ENCODE measurements at regions not wholly inside any gene's neighbourhood (a gene's known extent, or its start where the extent isn't known, plus 50 kb on each side); places are given as distances from the start of the nearest gene placed in this dataset.

- no peaks in the 10 kb centered on the region for H3K36me3 ChIP-seq (replicated peaks in 1 of 2; ENCODE audit: control insufficient read depth in 1 of 2, insufficient read depth in 2 of 2, low read length in 2 of 2)
- H3K4me2 ChIP-seq (ENCODE audit: low read depth, low read length): no peak overlapping the region
- POLR2A ChIA-PET: no interaction called here
- WGBS (ENCODE audit: low lambda C conversion rate): 0% methylated on average over 3 of the region's 3 CpGs
- intact Hi-C loops (cut with micrococcal nuclease; ENCODE audit: unreplicated experiment) (no loop called here), in situ Hi-C loops (cut with HindIII; ENCODE audit: extremely low pct_ligation_motif_present, low pct_unique_long_range_greater_than_20kb) (no loop called here)
- no peak overlapping the region for H3K27ac ChIP-seq (ENCODE audit: extremely low read length, insufficient read depth, low read length)
- H3K79me2 ChIP-seq (ENCODE audit: insufficient read depth, low read length): no peaks in the 10 kb centered on the region
- CTCF ChIA-PET (ENCODE audit: low intra/inter-chr PET ratio, low total read pairs): no interaction called here
- ATAC-seq (no peak), FAIRE-seq (no peak), DNase-seq (ENCODE audit: low spot score) (no peak)
- H3K4me3 ChIP-seq (replicated peaks in 1 of 3; ENCODE audit: insufficient read depth in 1 of 3, low read depth in 2 of 3, low read length in 3 of 3): no peak overlapping the region
- no peak overlapping the region for H3K9ac ChIP-seq (ENCODE audit: insufficient read depth, low read depth, low read length)
- BruUV-seq (replicated peaks): no TSS peak
- no peak for TF ChIP-seq FUBP1 (CRISPR knock-in tag; IDR thresholded peaks at IDR 0.05; ENCODE audit: borderline replicate concordance)
- no peak for TF ChIP-seq KAT8 (CRISPR knock-in tag; IDR thresholded peaks at IDR 0.05)
- no peak for TF ChIP-seq NKX3-1 (CRISPR knock-in tag; IDR thresholded peaks at IDR 0.05)
- TF ChIP-seq SOX13 (IDR thresholded peaks at IDR 0.05): no peak
- no peak for TF ChIP-seq SOX13 (CRISPR knock-in tag; conservative IDR thresholded peaks at IDR 0.05 in 1 of 2, IDR thresholded peaks at IDR 0.05 in 1 of 2)
- H3K9me3 ChIP-seq (ENCODE audit: low read length): no peaks in the 10 kb centered on the region
- H2AFZ ChIP-seq (ENCODE audit: low read length): no peak overlapping the region
- H3K27me3 ChIP-seq (ENCODE audit: control insufficient read depth in 1 of 2, insufficient read depth in 2 of 2, low read length in 2 of 2): no peaks in the 10 kb centered on the region
- H3K4me1 ChIP-seq (ENCODE audit: insufficient read depth, low read length): no peaks in the 10 kb centered on the region
- no peaks in the 10 kb centered on the region for H4K20me1 ChIP-seq (ENCODE audit: insufficient read depth, low read length)
These were observed 1333.1 kb upstream of the TENM4 start for GRCh38 chr11:80773919-80774318.

- FAIRE-seq (no peak), ATAC-seq (no peak), DNase-seq (ENCODE audit: low spot score) (no peak)
- Histone ChIP-seq H2AFZ (ENCODE audit: low read length) (no peak overlapping the region), H3K4me3 (replicated peaks in 1 of 3; ENCODE audit: insufficient read depth in 1 of 3, low read depth in 2 of 3, low read length in 3 of 3) (no peak overlapping the region), H3K27ac (ENCODE audit: extremely low read length, insufficient read depth, low read length) (no peak overlapping the region), H4K20me1 (ENCODE audit: insufficient read depth, low read length) (no peaks in the 10 kb centered on the region), H3K4me1 (ENCODE audit: insufficient read depth, low read length) (no peaks in the 10 kb centered on the region), H3K9me3 (ENCODE audit: low read length) (no peaks in the 10 kb centered on the region), H3K4me2 (ENCODE audit: low read depth, low read length) (no peak overlapping the region), H3K27me3 (ENCODE audit: control insufficient read depth in 1 of 2, insufficient read depth in 2 of 2, low read length in 2 of 2) (no peaks in the 10 kb centered on the region), H3K36me3 (replicated peaks in 1 of 2; ENCODE audit: control insufficient read depth in 1 of 2, insufficient read depth in 2 of 2, low read length in 2 of 2) (no peaks in the 10 kb centered on the region), H3K9ac (ENCODE audit: insufficient read depth, low read depth, low read length) (no peak overlapping the region), H3K79me2 (ENCODE audit: insufficient read depth, low read length) (no peaks in the 10 kb centered on the region)
- no TSS peak for BruUV-seq (replicated peaks)
- ChIA-PET POLR2A (no interaction called here), CTCF (ENCODE audit: low intra/inter-chr PET ratio, low total read pairs) (no interaction called here)
- in situ Hi-C loops (cut with HindIII; ENCODE audit: extremely low pct_ligation_motif_present, low pct_unique_long_range_greater_than_20kb) (no loop called here), intact Hi-C loops (cut with micrococcal nuclease; ENCODE audit: unreplicated experiment) (no loop called here)
- TF ChIP-seq POLR2AphosphoS2 (IDR thresholded peaks at IDR 0.05; ENCODE audit: low read depth, low read length) (no peak), ZNF296 (CRISPR knock-in tag; conservative IDR thresholded peaks at IDR 0.05) (no peak), ZNF557 (CRISPR knock-in tag; IDR thresholded peaks at IDR 0.05) (no peak), THRA (CRISPR knock-in tag; IDR thresholded peaks at IDR 0.05; ENCODE audit: borderline replicate concordance) (no peak), ERF (CRISPR knock-in tag; IDR thresholded peaks at IDR 0.05) (no peak), CENPT (CRISPR knock-in tag; IDR thresholded peaks at IDR 0.05; ENCODE audit: low read depth) (no peak), ZNF326 (CRISPR knock-in tag; IDR thresholded peaks at IDR 0.05; ENCODE audit: borderline replicate concordance) (no peak), CBX1 (IDR thresholded peaks at IDR 0.05; ENCODE audit: low read depth) (no peak), ZNF530 (CRISPR knock-in tag; IDR thresholded peaks at IDR 0.05; ENCODE audit: low read depth) (no peak), ZNF263 (CRISPR knock-in tag; IDR thresholded peaks at IDR 0.05) (no peak), CHD4 (IDR thresholded peaks at IDR 0.05; ENCODE audit: borderline replicate concordance, low read length) (no peak)
- 2% methylated on average over 2 of the region's 2 CpGs for WGBS (ENCODE audit: low lambda C conversion rate)
These were observed 1330.2 kb upstream of the TENM4 start for GRCh38 chr11:80771017-80771416.
